A549 (cell line): ENCODE measurements at regions not wholly inside any gene's neighbourhood (a gene's known extent, or its start where the extent isn't known, plus 50 kb on each side); places are given as distances from the start of the nearest gene placed in this dataset.

Experiments used
- EP300 ChIP-seq, 2 experiments: fragments of >200 bp; sonication (Bioruptor Twin); formaldehyde crosslinking; IDR thresholded peaks; 2 replicates in 1 of 2; 3 replicates in 1 of 2; pipeline ENCODE4 v1.6.1; 2016 to 2017
- JUNB ChIP-seq: fragments of >200 bp; sonication (Bioruptor Twin); formaldehyde crosslinking; IDR thresholded peaks from 2 replicates; pipeline ENCODE4 v1.6.1; 2016
- MAX ChIP-seq: IDR thresholded peaks from 2 replicates; pipeline ENCODE4 v1.6.1; 2012
- MYC ChIP-seq: IDR thresholded peaks from 2 replicates; pipeline ENCODE4 v1.6.1; 2012; ENCODE audit warnings: mild to moderate bottlenecking, inconsistent platforms, low read length, improper control_type of control experiment, borderline replicate concordance
- POLR2AphosphoS2 ChIP-seq: conservative IDR thresholded peaks from 2 replicates; pipeline ENCODE4 v1.6.1; 2012; ENCODE audit warnings: low read length, improper control_type of control experiment, inconsistent platforms
- TF ChIP-seq, protein P1 (sequence below): fragments of 250-450 bp; sonication (Bioruptor Pico); IDR thresholded peaks from 2 replicates; pipeline ENCODE4 v1.5.0; 2020; ENCODE audit warnings: low read depth, mild to moderate bottlenecking, moderate library complexity
- TF ChIP-seq, protein P2 (sequence below): fragments of >200 bp; sonication (Bioruptor Twin); formaldehyde crosslinking; IDR thresholded peaks from 3 replicates; pipeline ENCODE4 v1.5.1; 2016
- TF ChIP-seq, protein P3 (sequence below): fragments of 450-650 bp; IDR thresholded peaks from 2 replicates; pipeline ENCODE4 v1.6.1; 2014; ENCODE audit warnings: antibody characterized with exemption

DNA sequence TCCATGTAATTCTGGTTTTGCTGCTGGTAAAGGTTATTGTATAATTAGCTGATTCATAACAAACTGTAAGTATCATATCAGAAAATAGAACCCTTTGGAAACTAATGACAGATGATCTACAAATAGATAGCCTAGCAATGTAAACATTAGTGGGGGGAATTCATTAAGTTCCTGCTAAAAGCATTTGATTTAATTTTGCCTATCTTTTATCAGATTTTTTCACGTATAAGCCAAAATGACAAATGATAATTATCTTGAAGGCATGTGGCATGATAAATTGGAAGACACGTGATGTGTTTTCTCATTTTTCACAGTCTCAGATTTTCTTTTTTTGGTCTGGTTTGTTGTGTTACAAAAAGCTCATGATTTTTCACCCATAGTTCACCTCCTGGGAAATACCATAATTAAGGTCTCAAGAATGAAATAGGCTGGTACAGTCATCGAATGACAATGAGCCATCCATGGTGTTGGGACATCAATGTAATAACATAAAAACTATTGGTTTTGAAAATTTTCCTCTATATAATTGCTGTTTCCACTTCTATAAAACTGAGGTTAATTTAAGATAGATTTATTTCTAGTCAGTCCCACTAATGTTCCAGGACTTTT is 325.9 kb upstream of the TBL1XR1 start:
- TF ChIP-seq EP300 (IDR thresholded peaks at IDR 0.05) (no peak), JUNB (no peak), MYC (no peak), POLR2AphosphoS2 (no peak), MAX (no peak)
- TF ChIP-seq, protein P1, sequence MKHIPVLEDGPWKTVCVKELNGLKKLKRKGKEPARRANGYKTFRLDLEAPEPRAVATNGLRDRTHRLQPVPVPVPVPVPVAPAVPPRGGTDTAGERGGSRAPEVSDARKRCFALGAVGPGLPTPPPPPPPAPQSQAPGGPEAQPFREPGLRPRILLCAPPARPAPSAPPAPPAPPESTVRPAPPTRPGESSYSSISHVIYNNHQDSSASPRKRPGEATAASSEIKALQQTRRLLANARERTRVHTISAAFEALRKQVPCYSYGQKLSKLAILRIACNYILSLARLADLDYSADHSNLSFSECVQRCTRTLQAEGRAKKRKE = no peak
- TF ChIP-seq, protein P2, sequence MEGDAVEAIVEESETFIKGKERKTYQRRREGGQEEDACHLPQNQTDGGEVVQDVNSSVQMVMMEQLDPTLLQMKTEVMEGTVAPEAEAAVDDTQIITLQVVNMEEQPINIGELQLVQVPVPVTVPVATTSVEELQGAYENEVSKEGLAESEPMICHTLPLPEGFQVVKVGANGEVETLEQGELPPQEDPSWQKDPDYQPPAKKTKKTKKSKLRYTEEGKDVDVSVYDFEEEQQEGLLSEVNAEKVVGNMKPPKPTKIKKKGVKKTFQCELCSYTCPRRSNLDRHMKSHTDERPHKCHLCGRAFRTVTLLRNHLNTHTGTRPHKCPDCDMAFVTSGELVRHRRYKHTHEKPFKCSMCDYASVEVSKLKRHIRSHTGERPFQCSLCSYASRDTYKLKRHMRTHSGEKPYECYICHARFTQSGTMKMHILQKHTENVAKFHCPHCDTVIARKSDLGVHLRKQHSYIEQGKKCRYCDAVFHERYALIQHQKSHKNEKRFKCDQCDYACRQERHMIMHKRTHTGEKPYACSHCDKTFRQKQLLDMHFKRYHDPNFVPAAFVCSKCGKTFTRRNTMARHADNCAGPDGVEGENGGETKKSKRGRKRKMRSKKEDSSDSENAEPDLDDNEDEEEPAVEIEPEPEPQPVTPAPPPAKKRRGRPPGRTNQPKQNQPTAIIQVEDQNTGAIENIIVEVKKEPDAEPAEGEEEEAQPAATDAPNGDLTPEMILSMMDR = no peak
- TF ChIP-seq, protein P3, sequence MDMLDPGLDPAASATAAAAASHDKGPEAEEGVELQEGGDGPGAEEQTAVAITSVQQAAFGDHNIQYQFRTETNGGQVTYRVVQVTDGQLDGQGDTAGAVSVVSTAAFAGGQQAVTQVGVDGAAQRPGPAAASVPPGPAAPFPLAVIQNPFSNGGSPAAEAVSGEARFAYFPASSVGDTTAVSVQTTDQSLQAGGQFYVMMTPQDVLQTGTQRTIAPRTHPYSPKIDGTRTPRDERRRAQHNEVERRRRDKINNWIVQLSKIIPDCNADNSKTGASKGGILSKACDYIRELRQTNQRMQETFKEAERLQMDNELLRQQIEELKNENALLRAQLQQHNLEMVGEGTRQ = no peak
